ENCODE measurements at regions not wholly inside any gene's neighbourhood (a gene's known extent, or its start where the extent isn't known, plus 50 kb on each side); places are given as distances from the start of the nearest gene placed in this dataset.

GRCh38 chr17:72069586-72070202, 51.1 kb upstream of the SOX9 start:
- H3K4me3 ChIP-seq: no peak overlapping the region
- intact Hi-C loops (cut with DNase I): no loop called here

More at GRCh38 chr17:72069586-72070202, 51.1 kb upstream of the SOX9 start:
- DNase-seq (ENCODE audit: low spot score in 2 of 2): no peak
- H3K36me3 ChIP-seq: no peaks in the 10 kb centered on the region
- H3K27me3 ChIP-seq: no peaks in the 10 kb centered on the region
- no peaks in the 10 kb centered on the region for H3K9me3 ChIP-seq
- H3K27ac ChIP-seq: no peak overlapping the region
- TF ChIP-seq CTCF (IDR thresholded peaks at IDR 0.05): no peak
- H3K4me1 ChIP-seq: no peaks in the 10 kb centered on the region
